Parathyroid adenoma (tissue), 2 donors: ENCODE measurements at regions not wholly inside any gene's neighbourhood (a gene's known extent, or its start where the extent isn't known, plus 50 kb on each side); places are given as distances from the start of the nearest gene placed in this dataset.

Experiments
- H2AFZ ChIP-seq: fragments of 300-600 bp; sonication (generic); one replicate; pipeline ENCODE4 v1.7.0; 2017; ENCODE audit warnings: antibody characterized with exemption, mild to moderate bottlenecking
- H3K27ac ChIP-seq: fragments of 300-600 bp; sonication (generic); one replicate; pipeline ENCODE4 v1.7.0; 2017
- H3K27me3 ChIP-seq: fragments of 300-600 bp; sonication (generic); one replicate; pipeline ENCODE4 v1.7.0; 2017; ENCODE audit warnings: low read length; ENCODE audit not compliant: control insufficient read depth, insufficient read depth
- H3K36me3 ChIP-seq: fragments of 300-600 bp; sonication (generic); one replicate; pipeline ENCODE4 v1.7.0; 2017; ENCODE audit warnings: low read length; ENCODE audit not compliant: control insufficient read depth, insufficient read depth
- H3K4me1 ChIP-seq: fragments of 300-600 bp; sonication (generic); one replicate; pipeline ENCODE4 v1.7.0; 2017; ENCODE audit warnings: control low read depth
- H3K4me2 ChIP-seq: fragments of 300-600 bp; sonication (generic); one replicate; pipeline ENCODE4 v1.7.0; 2017; ENCODE audit warnings: low read length
- H3K4me3 ChIP-seq: fragments of 300-600 bp; sonication (generic); one replicate; pipeline ENCODE4 v1.7.0; 2017; ENCODE audit warnings: low read depth, low read length
- H3K79me2 ChIP-seq: fragments of 300-600 bp; sonication (generic); one replicate; pipeline ENCODE4 v1.7.0; 2017; ENCODE audit warnings: control low read depth
- H3K9ac ChIP-seq: fragments of 300-600 bp; sonication (generic); one replicate; pipeline ENCODE4 v1.7.0; 2017; ENCODE audit warnings: mild to moderate bottlenecking
- H3K9me3 ChIP-seq: fragments of 300-600 bp; sonication (generic); one replicate; pipeline ENCODE4 v1.7.0; 2017; ENCODE audit warnings: low read length; ENCODE audit not compliant: control insufficient read depth
- TF ChIP-seq, protein P1 (sequence below): fragments of 300-600 bp; sonication (generic); IDR thresholded peaks from one replicate; pipeline ENCODE4 v1.7.0; 2017; ENCODE audit warnings: antibody characterized with exemption, mild to moderate bottlenecking
- donor health status: primary hyperparathyroidism.

DNA sequence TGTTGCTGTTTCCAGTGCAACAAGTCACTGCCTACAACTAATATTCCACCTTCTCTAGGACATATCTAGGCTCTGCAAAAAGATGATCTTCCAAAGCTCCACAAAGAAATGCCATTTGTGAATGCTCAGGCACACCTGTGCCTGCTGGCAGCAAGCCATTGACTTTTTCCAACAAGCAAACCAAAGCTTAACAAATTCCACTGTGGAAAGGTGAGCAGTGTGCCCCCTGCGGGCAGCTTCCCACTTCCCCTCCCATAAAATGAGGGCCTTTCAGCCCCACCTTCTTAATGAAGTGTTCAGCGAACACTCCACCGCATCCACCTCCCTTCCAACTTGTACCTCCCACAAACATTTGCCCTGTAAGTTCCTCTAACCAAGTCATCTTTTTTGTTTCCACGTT lies 157.5 kb upstream of the SLC24A5 start:
- Histone ChIP-seq H3K27ac (no peak overlapping the region), H3K36me3 (no peaks in the 10 kb centered on the region), H3K9ac (no peak overlapping the region), H2AFZ (no peak overlapping the region), H3K79me2 (no peaks in the 10 kb centered on the region), H3K4me2 (no peak overlapping the region), H3K9me3 (no peaks in the 10 kb centered on the region), H3K27me3 (no peaks in the 10 kb centered on the region), H3K4me3 (no peak overlapping the region), H3K4me1 (no peaks in the 10 kb centered on the region)
- TF ChIP-seq, protein P1, sequence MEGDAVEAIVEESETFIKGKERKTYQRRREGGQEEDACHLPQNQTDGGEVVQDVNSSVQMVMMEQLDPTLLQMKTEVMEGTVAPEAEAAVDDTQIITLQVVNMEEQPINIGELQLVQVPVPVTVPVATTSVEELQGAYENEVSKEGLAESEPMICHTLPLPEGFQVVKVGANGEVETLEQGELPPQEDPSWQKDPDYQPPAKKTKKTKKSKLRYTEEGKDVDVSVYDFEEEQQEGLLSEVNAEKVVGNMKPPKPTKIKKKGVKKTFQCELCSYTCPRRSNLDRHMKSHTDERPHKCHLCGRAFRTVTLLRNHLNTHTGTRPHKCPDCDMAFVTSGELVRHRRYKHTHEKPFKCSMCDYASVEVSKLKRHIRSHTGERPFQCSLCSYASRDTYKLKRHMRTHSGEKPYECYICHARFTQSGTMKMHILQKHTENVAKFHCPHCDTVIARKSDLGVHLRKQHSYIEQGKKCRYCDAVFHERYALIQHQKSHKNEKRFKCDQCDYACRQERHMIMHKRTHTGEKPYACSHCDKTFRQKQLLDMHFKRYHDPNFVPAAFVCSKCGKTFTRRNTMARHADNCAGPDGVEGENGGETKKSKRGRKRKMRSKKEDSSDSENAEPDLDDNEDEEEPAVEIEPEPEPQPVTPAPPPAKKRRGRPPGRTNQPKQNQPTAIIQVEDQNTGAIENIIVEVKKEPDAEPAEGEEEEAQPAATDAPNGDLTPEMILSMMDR = no peak

DNA sequence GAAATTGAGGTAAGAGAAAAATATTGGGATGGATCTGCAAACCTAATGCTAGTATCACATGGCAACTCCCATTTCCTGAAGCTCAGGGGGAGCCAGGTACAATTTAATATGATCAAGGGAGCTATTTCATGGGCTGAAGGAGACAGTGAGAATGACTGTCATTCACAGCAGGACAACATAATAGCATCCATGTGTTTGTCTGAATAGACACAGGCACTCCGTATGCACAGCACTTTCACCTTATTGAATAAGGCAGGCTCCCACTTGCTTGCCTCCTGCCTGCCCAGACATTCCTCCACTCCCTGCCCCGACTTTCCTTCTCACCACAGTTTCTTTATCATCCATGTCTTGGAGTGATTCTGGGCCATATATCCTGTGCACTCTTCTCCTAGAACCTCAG lies 156.6 kb upstream of the SLC24A5 start:
- no peak overlapping the region for H3K9ac ChIP-seq
- H3K4me1 ChIP-seq = no peaks in the 10 kb centered on the region
- H3K27ac ChIP-seq = no peak overlapping the region
- no peak overlapping the region for H2AFZ ChIP-seq
- no peaks in the 10 kb centered on the region for H3K9me3 ChIP-seq
- TF ChIP-seq, protein P1 = no peak
- no peaks in the 10 kb centered on the region for H3K79me2 ChIP-seq
- H3K36me3 ChIP-seq = no peaks in the 10 kb centered on the region
- no peak overlapping the region for H3K4me3 ChIP-seq
- H3K4me2 ChIP-seq = no peak overlapping the region
- H3K27me3 ChIP-seq = no peaks in the 10 kb centered on the region

DNA sequence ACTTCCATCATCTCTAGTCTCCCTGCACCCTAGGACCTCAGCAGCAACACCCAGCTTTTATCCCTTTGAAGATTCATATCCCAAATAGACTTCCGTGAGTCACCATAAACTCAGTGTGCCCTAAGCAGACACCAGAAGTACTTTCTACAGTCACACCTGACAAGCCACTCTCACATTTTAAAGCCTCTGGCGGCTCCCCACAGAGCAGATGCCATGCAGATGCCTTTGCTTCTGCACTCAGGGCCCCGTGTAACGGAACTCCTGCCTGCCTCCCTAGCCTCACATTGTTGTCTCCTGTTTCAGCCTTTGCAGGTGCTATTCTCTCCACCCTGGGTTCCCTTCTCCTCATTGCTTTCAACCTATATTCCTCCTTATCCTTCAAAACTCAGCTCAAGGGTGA lies 155.5 kb upstream of the SLC24A5 start:
- Histone ChIP-seq H3K27me3 (no peaks in the 10 kb centered on the region), H3K9ac (no peak overlapping the region), H3K4me3 (no peak overlapping the region), H3K36me3 (no peaks in the 10 kb centered on the region), H3K4me2 (no peak overlapping the region), H3K9me3 (no peaks in the 10 kb centered on the region), H3K4me1 (no peaks in the 10 kb centered on the region), H2AFZ (no peak overlapping the region), H3K27ac (no peak overlapping the region), H3K79me2 (no peaks in the 10 kb centered on the region)
- TF ChIP-seq, protein P1 = no peak

DNA sequence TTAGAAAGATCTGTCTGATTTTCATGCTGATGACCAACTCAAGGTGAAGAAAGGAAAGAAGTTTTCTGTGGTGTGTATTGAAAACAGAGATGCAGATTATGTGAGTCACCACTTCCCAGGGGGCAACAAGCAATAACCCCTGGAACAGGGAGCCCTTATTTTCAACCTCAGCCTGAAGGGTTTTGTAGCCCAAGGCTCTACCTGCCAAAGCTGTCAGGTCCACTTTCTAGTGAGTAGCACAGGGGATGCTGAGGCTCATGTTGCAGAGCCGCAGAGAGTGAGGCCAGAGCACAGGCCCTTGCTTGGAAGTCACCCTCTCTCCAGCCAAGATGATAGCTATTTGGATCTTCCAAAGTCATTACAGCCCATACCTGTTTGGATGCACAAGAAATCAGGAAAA lies 152.2 kb upstream of the SLC24A5 start:
- H3K4me2 ChIP-seq = no peak overlapping the region
- no peaks in the 10 kb centered on the region for H3K79me2 ChIP-seq
- H3K36me3 ChIP-seq = no peaks in the 10 kb centered on the region
- H3K4me3 ChIP-seq = no peak overlapping the region
- TF ChIP-seq, protein P1 = no peak
- H3K9me3 ChIP-seq = no peaks in the 10 kb centered on the region
- H3K27ac ChIP-seq = no peak overlapping the region
- H2AFZ ChIP-seq = no peak overlapping the region
- no peaks in the 10 kb centered on the region for H3K4me1 ChIP-seq
- H3K9ac ChIP-seq = no peak overlapping the region
- no peaks in the 10 kb centered on the region for H3K27me3 ChIP-seq

DNA sequence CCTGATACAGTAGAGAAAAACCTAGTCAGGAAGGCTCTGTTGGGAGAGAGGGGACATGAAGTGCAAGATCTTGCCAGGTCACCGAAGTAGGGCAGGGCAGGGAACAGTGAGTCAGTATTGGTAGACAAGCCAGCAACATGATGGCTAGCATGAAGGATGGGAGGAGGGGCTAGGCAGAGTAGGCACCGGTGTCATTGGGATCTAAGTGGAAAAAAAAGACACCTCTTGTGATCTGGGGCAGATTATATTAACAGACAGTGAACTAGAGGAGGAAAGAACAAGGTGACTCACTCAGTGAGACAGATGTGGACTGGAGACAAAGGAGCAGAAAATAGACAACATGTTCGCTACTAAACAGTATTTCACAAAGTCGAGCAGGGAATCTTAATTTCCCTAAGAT lies 149.2 kb upstream of the SLC24A5 start:
- H3K36me3 ChIP-seq = no peaks in the 10 kb centered on the region
- H3K4me3 ChIP-seq = no peak overlapping the region
- no peaks in the 10 kb centered on the region for H3K9me3 ChIP-seq
- H3K79me2 ChIP-seq = no peaks in the 10 kb centered on the region
- no peaks in the 10 kb centered on the region for H3K4me1 ChIP-seq
- no peak overlapping the region for H3K27ac ChIP-seq
- no peak overlapping the region for H3K9ac ChIP-seq
- TF ChIP-seq, protein P1 = no peak
- H3K27me3 ChIP-seq = no peaks in the 10 kb centered on the region
- H2AFZ ChIP-seq = no peak overlapping the region
- no peak overlapping the region for H3K4me2 ChIP-seq
